ENCODE measurements at regions not wholly inside any gene's neighbourhood (a gene's known extent, or its start where the extent isn't known, plus 50 kb on each side); places are given as distances from the start of the nearest gene placed in this dataset.

- Histone ChIP-seq H3K27ac (ENCODE audit: extremely low read depth, low read depth, low read length) (no peak overlapping the region), H3K4me1 (ENCODE audit: control insufficient read depth, insufficient read depth, low read length) (no peaks in the 10 kb centered on the region), H3K9me3 (ENCODE audit: control insufficient read depth, insufficient read depth, low read depth, low read length) (peaks cover 2% of the 10 kb centered on the region; the same call in 1 of the 2 replicates), H3K36me3 (ENCODE audit: control insufficient read depth in 2 of 2, insufficient read depth in 1 of 2, low read length in 2 of 2) (no peaks in the 10 kb centered on the region), H3K4me3 (ENCODE audit: low read depth, low read length) (no peak overlapping the region)
- POLR2A ChIA-PET, result no interaction called here
- TF ChIP-seq ZNF585B (tag by site-specific recombination; IDR thresholded peaks at IDR 0.05) (no peak), SP7 (tag by site-specific recombination; IDR thresholded peaks at IDR 0.05) (no peak), WT1 (tag by site-specific recombination; IDR thresholded peaks at IDR 0.05) (no peak), ZNF155 (tag by site-specific recombination; IDR thresholded peaks at IDR 0.05) (no peak), ZNF140 (tag by site-specific recombination; IDR thresholded peaks at IDR 0.05) (no peak), ZNF248 (tag by site-specific recombination; IDR thresholded peaks at IDR 0.05) (no peak), GFI1B (tag by site-specific recombination; IDR thresholded peaks at IDR 0.05) (no peak), ZBTB21 (tag by site-specific recombination; IDR thresholded peaks at IDR 0.05) (no peak), ZNF311 (tag by site-specific recombination; IDR thresholded peaks at IDR 0.05; ENCODE audit: borderline replicate concordance) (no peak), ZNF354C (tag by site-specific recombination; IDR thresholded peaks at IDR 0.05; ENCODE audit: borderline replicate concordance, low read depth) (no peak)
- CTCF ChIA-PET, result interaction anchor here (1.5 kb wide), 1 partner anchor 11 kb away, joined by 4 read pairs; no protein-coding TSS in a partner anchor
These were observed 815.8 kb downstream of the EFNA5 start for GRCh38 chr5:106854922-106855321.

GRCh38 chr5:106854105-106854687 lies 816.5 kb downstream of the EFNA5 start:
- POLR2A ChIA-PET, result no interaction called here
- Histone ChIP-seq H3K27ac (ENCODE audit: extremely low read depth, low read depth, low read length) (no peak overlapping the region), H3K9me3 (ENCODE audit: control insufficient read depth, insufficient read depth, low read depth, low read length) (peaks cover 2% of the 10 kb centered on the region; the same call in 1 of the 2 replicates), H3K4me3 (ENCODE audit: low read depth, low read length) (no peak overlapping the region), H3K4me1 (ENCODE audit: control insufficient read depth, insufficient read depth, low read length) (no peaks in the 10 kb centered on the region), H3K36me3 (ENCODE audit: control insufficient read depth in 2 of 2, insufficient read depth in 1 of 2, low read length in 2 of 2) (no peaks in the 10 kb centered on the region)
- TF ChIP-seq ZBTB1 (tag by site-specific recombination; IDR thresholded peaks at IDR 0.05), result no peak
- no peak for TF ChIP-seq YY2 (tag by site-specific recombination; IDR thresholded peaks at IDR 0.05)
- TF ChIP-seq ZNF692 (tag by site-specific recombination; IDR thresholded peaks at IDR 0.05), result no peak
- no peak for TF ChIP-seq ZNF302 (tag by site-specific recombination; IDR thresholded peaks at IDR 0.05; ENCODE audit: low read depth)
- TF ChIP-seq ZNF354C (tag by site-specific recombination; IDR thresholded peaks at IDR 0.05; ENCODE audit: borderline replicate concordance, low read depth), result no peak
- no peak for TF ChIP-seq IKZF3 (tag by site-specific recombination; IDR thresholded peaks at IDR 0.05)
- no peak for TF ChIP-seq ZNF280C (tag by site-specific recombination; IDR thresholded peaks at IDR 0.05)
- no peak for TF ChIP-seq ZNF112 (tag by site-specific recombination; IDR thresholded peaks at IDR 0.05)
- TF ChIP-seq ZNF621 (tag by site-specific recombination; IDR thresholded peaks at IDR 0.05), result no peak
- CTCF ChIA-PET, result interaction anchor here (1.5 kb wide), 1 partner anchor 10 kb away, joined by 4 read pairs; no protein-coding TSS in a partner anchor

GRCh38 chr5:106853266-106853665 lies 817.5 kb downstream of the EFNA5 start:
- Histone ChIP-seq H3K9me3 (ENCODE audit: control insufficient read depth, insufficient read depth, low read depth, low read length) (peaks cover 2% of the 10 kb centered on the region; the same call in 1 of the 2 replicates), H3K27ac (ENCODE audit: extremely low read depth, low read depth, low read length) (no peak overlapping the region), H3K4me3 (ENCODE audit: low read depth, low read length) (no peak overlapping the region), H3K36me3 (ENCODE audit: control insufficient read depth in 2 of 2, insufficient read depth in 1 of 2, low read length in 2 of 2) (no peaks in the 10 kb centered on the region), H3K4me1 (ENCODE audit: control insufficient read depth, insufficient read depth, low read length) (no peaks in the 10 kb centered on the region)
- ChIA-PET POLR2A (no interaction called here), CTCF (no interaction called here)
- TF ChIP-seq ZNF157 (tag by site-specific recombination; IDR thresholded peaks at IDR 0.05), result no peak
- TF ChIP-seq ZBTB8A (tag by site-specific recombination; IDR thresholded peaks at IDR 0.05), result no peak
- no peak for TF ChIP-seq ZBTB48 (tag by site-specific recombination; IDR thresholded peaks at IDR 0.05)
- TF ChIP-seq MEIS1 (CRISPR knock-in tag; IDR thresholded peaks at IDR 0.05; ENCODE audit: borderline replicate concordance), result no peak
- no peak for TF ChIP-seq ZNF610 (tag by site-specific recombination; IDR thresholded peaks at IDR 0.05; ENCODE audit: borderline replicate concordance)
- TF ChIP-seq INSM2 (tag by site-specific recombination; IDR thresholded peaks at IDR 0.05), result no peak
- TF ChIP-seq ZNF239 (tag by site-specific recombination; IDR thresholded peaks at IDR 0.05), result no peak
- TF ChIP-seq ZNF23 (tag by site-specific recombination; IDR thresholded peaks at IDR 0.05; ENCODE audit: borderline replicate concordance), result no peak
- no peak for TF ChIP-seq ZNF596 (tag by site-specific recombination; IDR thresholded peaks at IDR 0.05)
- no peak for TF ChIP-seq PRDM1 (tag by site-specific recombination; IDR thresholded peaks at IDR 0.05)
- no peak for TF ChIP-seq ZNF391 (tag by site-specific recombination; IDR thresholded peaks at IDR 0.05; ENCODE audit: borderline replicate concordance, low read depth)

Measured in HEK293 (cell line).